Left lung (tissue), 4 donors: ENCODE measurements at regions not wholly inside any gene's neighbourhood (a gene's known extent, or its start where the extent isn't known, plus 50 kb on each side); places are given as distances from the start of the nearest gene placed in this dataset.

Experiments used
- ATAC-seq: fragments of 200-7000 bp; cut with Tn5 transposase; one replicate; pipeline ENCODE4 v1.9.1; 2020; ENCODE audit warnings: moderate library complexity
- DNase-seq, 4 donors: peaks; one replicate each; pipeline ENCODE4 v3.0.0-alpha.2; 2013 to 2020
- H3K27ac ChIP-seq, 2 donors: fragments of 200-600 bp; sonication (generic) in 1 of 2; one replicate each; pipeline versions ENCODE4 v1.5.0 to v1.8.0; 2020 to 2021
- H3K27me3 ChIP-seq, 2 donors: fragments of 200-600 bp; sonication (generic) in 1 of 2; one replicate each; pipeline versions ENCODE4 v1.5.0 to v1.8.0; 2020 to 2021
- H3K36me3 ChIP-seq, 2 donors: fragments of 200-600 bp; sonication (generic) in 1 of 2; one replicate each; pipeline versions ENCODE4 v1.5.0 to v1.8.0; 2020 to 2021
- H3K4me1 ChIP-seq, 2 donors: fragments of 200-600 bp; one replicate each; pipeline ENCODE4 v1.8.0; 2021
- H3K4me3 ChIP-seq, 2 donors: fragments of 200-600 bp; sonication (generic) in 1 of 2; one replicate each; pipeline versions ENCODE4 v1.5.0 to v1.8.0; 2020 to 2021; ENCODE audit warnings: mild to moderate bottlenecking in 1 of 2
- H3K9me3 ChIP-seq, 2 donors: fragments of 200-600 bp; sonication (generic) in 1 of 2; one replicate each; pipeline versions ENCODE4 v1.5.0 to v1.8.0; 2020 to 2021
- CTCF ChIP-seq, 2 donors: fragments of 200-600 bp; sonication (generic) in 1 of 2; IDR thresholded peaks; one replicate each; pipeline versions ENCODE4 v1.5.0 to v1.8.0; 2021; ENCODE audit warnings: antibody characterized with exemption in 2 of 2
- intact Hi-C, 2 donors: fragments of 100-400 bp; cut with DNase I; formaldehyde crosslinking; loops; one replicate each; pipeline versions ENCODE4 v1.11.2 to v1.14.2; 2022
- donor health status: DM: no; HTN: yes; CAD: no.
- donor health status: DM: no; HTN: no; CAD: no.

- Histone ChIP-seq H3K4me1 (no peaks in the 10 kb centered on the region), H3K27ac (no peak overlapping the region), H3K27me3 (no peaks in the 10 kb centered on the region), H3K36me3 (no peaks in the 10 kb centered on the region), H3K9me3 (no peaks in the 10 kb centered on the region), H3K4me3 (no peak overlapping the region)
- intact Hi-C loops, result no loop called here
- no peak for TF ChIP-seq CTCF (IDR thresholded peaks at IDR 0.05)
- DNase-seq, result peak in 1 of 4 donors; percentile 23
- no peak for ATAC-seq
Measured at GRCh38 chr18:43882358-43883055, 605.2 kb upstream of the SYT4 start.

GRCh38 chr18:43883886-43884285 is 606.6 kb upstream of the SYT4 start:
- ATAC-seq, result no peak
- no peak overlapping the region for H3K27ac ChIP-seq
- no peak overlapping the region for H3K4me3 ChIP-seq
- no peak for TF ChIP-seq CTCF (IDR thresholded peaks at IDR 0.05)
- H3K9me3 ChIP-seq, result no peaks in the 10 kb centered on the region
- intact Hi-C loops, result no loop called here
- no peaks in the 10 kb centered on the region for H3K36me3 ChIP-seq
- DNase-seq, result no peak
- H3K4me1 ChIP-seq, result no peaks in the 10 kb centered on the region
- no peaks in the 10 kb centered on the region for H3K27me3 ChIP-seq

- Histone ChIP-seq H3K27me3 (no peaks in the 10 kb centered on the region), H3K9me3 (no peaks in the 10 kb centered on the region), H3K36me3 (no peaks in the 10 kb centered on the region), H3K4me3 (no peak overlapping the region), H3K4me1 (no peaks in the 10 kb centered on the region), H3K27ac (no peak overlapping the region)
- intact Hi-C loops, result no loop called here
- no peak for TF ChIP-seq CTCF (IDR thresholded peaks at IDR 0.05)
- ATAC-seq (no peak), DNase-seq (peak in 1 of 4 donors; percentile 36)
Measured at GRCh38 chr18:43886341-43886740, 609.1 kb upstream of the SYT4 start.

- no peak for ATAC-seq
- H3K27ac ChIP-seq, result no peak overlapping the region
Measured at GRCh38 chr18:43887491-43887890, 610.2 kb upstream of the SYT4 start.

GRCh38 chr18:43888598-43888997 is 611.3 kb upstream of the SYT4 start:
- Histone ChIP-seq H3K27ac (no peak overlapping the region), H3K4me3 (no peak overlapping the region), H3K27me3 (no peaks in the 10 kb centered on the region), H3K9me3 (no peaks in the 10 kb centered on the region), H3K4me1 (no peaks in the 10 kb centered on the region), H3K36me3 (no peaks in the 10 kb centered on the region)
- intact Hi-C loops, result no loop called here
- ATAC-seq, result no peak
- no peak for TF ChIP-seq CTCF (IDR thresholded peaks at IDR 0.05)
- DNase-seq, result no peak

More at GRCh38 chr18:43887491-43887890, 610.2 kb upstream of the SYT4 start:
- H3K27me3 ChIP-seq, result no peaks in the 10 kb centered on the region
- intact Hi-C loops, result no loop called here
- no peak overlapping the region for H3K4me3 ChIP-seq
- H3K36me3 ChIP-seq, result no peaks in the 10 kb centered on the region
- TF ChIP-seq CTCF (IDR thresholded peaks at IDR 0.05), result no peak
- no peak for DNase-seq
- no peaks in the 10 kb centered on the region for H3K9me3 ChIP-seq
- H3K4me1 ChIP-seq, result no peaks in the 10 kb centered on the region
